ENCODE measurements at regions not wholly inside any gene's neighbourhood (a gene's known extent, or its start where the extent isn't known, plus 50 kb on each side); places are given as distances from the start of the nearest gene placed in this dataset.

- no peaks in the 10 kb centered on the region for H3F3A ChIP-seq (ENCODE audit: insufficient read depth, low read length)
- H3K4me3 ChIP-seq (ENCODE audit: low read length) = no peak overlapping the region
- no peaks in the 10 kb centered on the region for H4K20me1 ChIP-seq (ENCODE audit: insufficient read depth, low read length)
- H3K4me1 ChIP-seq (ENCODE audit: low read length) = no peaks in the 10 kb centered on the region
- H3K9me2 ChIP-seq (replicated peaks; ENCODE audit: insufficient read depth, low read length) = no peaks in the 10 kb centered on the region
- TF ChIP-seq EZH2 (optimal IDR thresholded peaks at IDR 0.05; ENCODE audit: low read depth, low read length) = no peak
- TF ChIP-seq EZH2phosphoT487 (IDR thresholded peaks at IDR 0.05; ENCODE audit: low read length) = no peak
- no peak for TF ChIP-seq CTCF (IDR thresholded peaks at IDR 0.05; ENCODE audit: low read length)
- H3K27ac ChIP-seq (ENCODE audit: low read length) = no peak overlapping the region
- no peak for DNase-seq
- no peak overlapping the region for H3K9ac ChIP-seq (ENCODE audit: low read length)
- H3K9me3 ChIP-seq (replicated peaks; ENCODE audit: insufficient read depth, low read length) = no peaks in the 10 kb centered on the region
- no peak overlapping the region for H2AFZ ChIP-seq (ENCODE audit: low read length)
- H3K36me3 ChIP-seq (replicated peaks; ENCODE audit: insufficient read depth, low read length) = no peaks in the 10 kb centered on the region
- H3K4me2 ChIP-seq (ENCODE audit: low read depth, low read length) = no peak overlapping the region
- no peaks in the 10 kb centered on the region for H3K27me3 ChIP-seq (replicated peaks; ENCODE audit: insufficient read depth, low read length)
- no peaks in the 10 kb centered on the region for H3K79me2 ChIP-seq (ENCODE audit: low read length)
Observed at GRCh38 chr5:74420220-74420619, 220.3 kb downstream of the ENC1 start.

GRCh38 chr5:74419468-74419867 is 221.1 kb downstream of the ENC1 start:
- no peak overlapping the region for H3K27ac ChIP-seq (ENCODE audit: low read length)
- DNase-seq = no peak
- no peak overlapping the region for H2AFZ ChIP-seq (ENCODE audit: low read length)
- no peaks in the 10 kb centered on the region for H3K79me2 ChIP-seq (ENCODE audit: low read length)
- H3K9me2 ChIP-seq (replicated peaks; ENCODE audit: insufficient read depth, low read length) = no peaks in the 10 kb centered on the region
- H4K20me1 ChIP-seq (ENCODE audit: insufficient read depth, low read length) = no peaks in the 10 kb centered on the region
- no peak overlapping the region for H3K4me3 ChIP-seq (ENCODE audit: low read length)
- H3K27me3 ChIP-seq (replicated peaks; ENCODE audit: insufficient read depth, low read length) = no peaks in the 10 kb centered on the region
- TF ChIP-seq CTCF (IDR thresholded peaks at IDR 0.05; ENCODE audit: low read length) = no peak
- no peak for TF ChIP-seq EZH2 (optimal IDR thresholded peaks at IDR 0.05; ENCODE audit: low read depth, low read length)
- no peak for TF ChIP-seq EZH2phosphoT487 (IDR thresholded peaks at IDR 0.05; ENCODE audit: low read length)
- no peaks in the 10 kb centered on the region for H3K4me1 ChIP-seq (ENCODE audit: low read length)
- H3K9me3 ChIP-seq (replicated peaks; ENCODE audit: insufficient read depth, low read length) = no peaks in the 10 kb centered on the region
- H3K4me2 ChIP-seq (ENCODE audit: low read depth, low read length) = no peak overlapping the region
- H3F3A ChIP-seq (ENCODE audit: insufficient read depth, low read length) = no peaks in the 10 kb centered on the region
- no peak overlapping the region for H3K9ac ChIP-seq (ENCODE audit: low read length)
- no peaks in the 10 kb centered on the region for H3K36me3 ChIP-seq (replicated peaks; ENCODE audit: insufficient read depth, low read length)

GRCh38 chr5:74418709-74419108 is 221.8 kb downstream of the ENC1 start:
- H3K4me1 ChIP-seq (ENCODE audit: low read length) = no peaks in the 10 kb centered on the region
- H3F3A ChIP-seq (ENCODE audit: insufficient read depth, low read length) = no peaks in the 10 kb centered on the region
- H3K27me3 ChIP-seq (replicated peaks; ENCODE audit: insufficient read depth, low read length) = no peaks in the 10 kb centered on the region
- no peak overlapping the region for H3K9ac ChIP-seq (ENCODE audit: low read length)
- H3K36me3 ChIP-seq (replicated peaks; ENCODE audit: insufficient read depth, low read length) = no peaks in the 10 kb centered on the region
- H3K79me2 ChIP-seq (ENCODE audit: low read length) = no peaks in the 10 kb centered on the region
- DNase-seq = no peak
- H3K4me2 ChIP-seq (ENCODE audit: low read depth, low read length) = no peak overlapping the region
- H3K27ac ChIP-seq (ENCODE audit: low read length) = no peak overlapping the region
- H3K9me3 ChIP-seq (replicated peaks; ENCODE audit: insufficient read depth, low read length) = no peaks in the 10 kb centered on the region
- no peak overlapping the region for H3K4me3 ChIP-seq (ENCODE audit: low read length)
- H3K9me2 ChIP-seq (replicated peaks; ENCODE audit: insufficient read depth, low read length) = no peaks in the 10 kb centered on the region
- H4K20me1 ChIP-seq (ENCODE audit: insufficient read depth, low read length) = no peaks in the 10 kb centered on the region
- TF ChIP-seq EZH2phosphoT487 (IDR thresholded peaks at IDR 0.05; ENCODE audit: low read length) (no peak), CTCF (IDR thresholded peaks at IDR 0.05; ENCODE audit: low read length) (no peak), EZH2 (optimal IDR thresholded peaks at IDR 0.05; ENCODE audit: low read depth, low read length) (no peak)
- H2AFZ ChIP-seq (ENCODE audit: low read length) = no peak overlapping the region
